ENCODE measurements at regions not wholly inside any gene's neighbourhood (a gene's known extent, or its start where the extent isn't known, plus 50 kb on each side); places are given as distances from the start of the nearest gene placed in this dataset.

GRCh38 chr11:19460718-19461405 lies 220.1 kb upstream of the E2F8 start:
- TF ChIP-seq CTCF (IDR thresholded peaks at IDR 0.05), result no peak

- TF ChIP-seq CTCF (IDR thresholded peaks at IDR 0.05), result no peak
These were observed 218.5 kb upstream of the E2F8 start for GRCh38 chr11:19459240-19459639.

GRCh38 chr11:19458721-19459120 lies 218.0 kb upstream of the E2F8 start:
- no peak for TF ChIP-seq CTCF (IDR thresholded peaks at IDR 0.05)

- no peak for TF ChIP-seq CTCF (IDR thresholded peaks at IDR 0.05)
These were observed 217.5 kb upstream of the E2F8 start for GRCh38 chr11:19458231-19458630.

- TF ChIP-seq CTCF (IDR thresholded peaks at IDR 0.05), result no peak
These were observed 215.0 kb upstream of the E2F8 start for GRCh38 chr11:19455731-19456130.

GRCh38 chr11:19453651-19454257 lies 213.0 kb upstream of the E2F8 start:
- TF ChIP-seq CTCF (IDR thresholded peaks at IDR 0.05), result no peak

GRCh38 chr11:19451609-19452008 lies 210.9 kb upstream of the E2F8 start:
- TF ChIP-seq CTCF (IDR thresholded peaks at IDR 0.05), result no peak

All from LNCAP (cell line).